ENCODE measurements at regions not wholly inside any gene's neighbourhood (a gene's known extent, or its start where the extent isn't known, plus 50 kb on each side); places are given as distances from the start of the nearest gene placed in this dataset.
"Not testable (repeated sequence)": the region's sequence is repeated elsewhere in the genome, so short reads cannot be mapped to it uniquely, and the experiment has no call there.

DNA sequence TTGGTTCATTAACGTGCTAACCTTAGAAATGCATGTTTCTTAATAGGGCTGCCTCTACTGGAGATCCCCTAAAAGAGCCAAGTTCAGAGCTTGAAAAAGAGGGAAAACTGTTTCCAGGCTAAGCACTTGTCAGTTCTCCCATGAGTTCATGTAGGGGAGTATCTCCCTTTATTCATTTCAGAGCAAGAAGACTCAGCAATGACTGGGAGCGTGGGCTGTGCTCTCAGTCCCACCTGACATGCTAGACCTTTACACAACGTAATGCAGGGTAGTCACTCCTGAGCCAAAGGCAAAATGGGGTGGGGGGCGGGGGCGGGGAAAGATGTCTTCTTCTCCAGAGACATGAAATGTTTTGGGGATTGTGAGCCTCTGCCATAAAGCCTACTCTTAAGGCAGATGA, 420.1 kb upstream of the MCTP2 start:
- no peak for DNase-seq

DNA sequence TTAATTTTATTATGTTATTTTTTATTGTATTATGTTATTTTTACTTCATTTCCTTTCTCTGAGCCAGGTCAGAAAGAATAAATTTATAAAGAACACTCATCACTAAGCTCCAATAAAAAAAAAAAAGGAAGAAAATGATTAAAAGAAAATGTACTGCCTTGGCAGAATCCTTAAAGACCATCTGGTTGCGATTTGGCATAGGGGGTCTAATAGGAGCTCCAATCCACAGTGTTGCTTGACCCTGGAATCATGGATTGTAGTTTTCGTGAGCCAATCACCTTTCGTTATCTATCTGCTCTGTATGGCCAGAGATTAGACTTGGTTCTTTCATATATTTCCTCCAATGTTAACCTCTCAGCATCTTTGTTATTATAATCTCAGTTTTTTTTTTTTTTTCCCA, 421.8 kb upstream of the MCTP2 start:
- no peak for DNase-seq

DNA sequence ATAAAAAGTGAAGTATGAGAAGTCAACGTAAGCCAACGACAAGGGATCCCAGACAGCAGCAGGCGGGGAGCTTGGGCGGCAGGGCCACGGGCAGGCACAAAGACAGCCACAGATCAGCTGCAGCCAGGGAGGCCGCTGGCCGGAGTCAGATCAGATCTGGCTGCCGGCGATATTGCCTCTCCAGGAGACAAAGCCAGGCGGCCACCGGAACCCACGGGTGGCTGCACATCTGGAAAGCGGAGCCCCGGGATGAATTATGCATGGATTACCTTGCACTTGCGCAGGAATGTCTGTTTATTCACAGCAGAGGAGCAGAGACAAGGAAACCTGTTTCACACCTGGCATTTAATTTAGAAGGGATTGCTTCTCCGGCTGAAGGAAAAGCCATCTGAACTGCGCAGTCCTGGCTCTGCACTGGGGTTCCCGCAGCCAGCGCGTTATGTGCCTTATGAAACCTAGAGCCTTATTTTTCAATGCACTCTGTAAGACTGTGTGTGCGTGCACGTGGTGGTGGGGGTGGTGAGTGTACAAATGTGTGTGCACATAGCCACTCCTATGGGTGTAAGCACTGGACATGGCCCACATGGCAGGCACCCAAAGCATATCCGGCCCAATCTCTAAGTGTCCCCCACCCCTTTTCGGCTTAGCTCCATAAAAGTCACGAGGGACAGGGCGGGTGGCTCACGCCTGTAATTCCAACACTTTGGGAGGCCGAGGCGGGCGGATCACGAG, 427.8 kb upstream of the MCTP2 start:
- no peak for DNase-seq

DNA sequence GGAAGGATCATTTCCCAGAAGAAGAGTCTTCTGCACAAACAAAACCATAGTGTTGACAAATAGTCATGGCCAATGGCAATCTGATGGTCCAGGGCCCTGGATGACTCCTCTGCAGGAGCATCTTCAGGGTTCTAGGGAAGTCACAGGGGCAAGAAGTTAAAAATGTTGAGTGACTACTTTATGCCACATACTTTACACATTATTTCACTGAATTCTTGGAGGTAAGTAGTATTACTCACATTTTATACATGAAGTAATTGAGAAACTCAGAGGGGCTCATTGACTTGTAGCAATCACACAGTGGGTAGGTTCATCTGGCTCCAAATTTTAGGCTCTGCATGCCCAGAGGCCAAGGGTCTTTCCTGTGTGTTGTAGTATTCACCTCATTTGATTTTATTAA, 430.2 kb upstream of the MCTP2 start:
- no peak for DNase-seq

DNA sequence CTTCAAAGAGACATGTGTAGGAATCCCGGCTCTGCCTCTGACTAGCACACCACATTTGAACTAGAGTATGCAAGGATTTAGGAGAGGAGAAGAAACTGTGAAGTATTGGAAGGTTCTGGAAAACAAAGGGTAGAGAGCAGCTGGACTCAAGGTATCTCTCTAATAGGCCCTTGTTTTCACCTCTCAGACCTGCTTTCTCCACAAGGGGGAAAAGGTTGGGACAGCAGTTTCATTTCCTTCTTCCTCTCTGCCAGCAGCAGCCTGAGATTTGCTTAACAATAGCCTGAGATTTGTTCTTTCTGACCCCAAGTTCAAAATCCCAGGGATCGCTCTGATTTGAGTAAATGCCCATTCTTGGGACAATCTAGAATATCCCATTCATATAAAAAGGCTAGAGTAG, 430.6 kb upstream of the MCTP2 start:
- no peak for DNase-seq

DNA sequence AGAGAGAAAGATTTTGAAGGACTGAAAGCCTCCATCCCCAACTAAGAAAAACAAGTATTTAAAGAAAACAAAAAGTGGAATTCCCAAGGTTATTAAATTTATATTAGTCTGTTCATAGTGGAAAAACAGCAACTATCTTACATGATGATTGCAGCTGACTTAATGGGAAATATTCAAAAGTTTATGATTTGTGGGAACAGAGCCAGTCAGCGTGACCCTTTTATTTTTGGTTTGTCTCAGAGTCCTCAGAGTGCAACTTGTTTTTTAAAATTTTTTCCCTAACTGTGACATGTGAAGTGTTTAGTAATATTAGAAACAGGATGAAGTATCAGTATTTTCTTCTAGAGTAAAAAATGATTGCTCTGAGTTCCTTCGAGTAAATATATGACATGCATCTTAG, 441.9 kb upstream of the MCTP2 start:
- no peak for DNase-seq

DNA sequence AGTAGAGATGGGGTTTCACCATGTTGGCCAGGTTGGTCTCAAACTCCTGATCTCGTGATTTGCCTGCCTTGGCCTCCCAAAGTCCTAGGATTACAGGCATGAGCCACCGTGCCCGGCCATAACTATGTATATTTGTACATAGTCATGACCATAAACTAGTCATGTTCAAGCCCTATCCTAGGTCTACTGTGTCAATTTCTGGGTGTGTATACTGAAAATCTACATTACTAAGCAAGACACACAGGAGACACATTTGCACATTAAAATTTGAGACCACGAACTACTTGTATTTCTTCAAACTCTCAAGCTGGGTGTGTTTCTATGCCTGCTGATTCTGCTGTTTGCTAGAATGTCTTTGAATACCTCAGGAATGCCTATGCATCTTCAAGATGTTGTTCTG, 451.3 kb upstream of the MCTP2 start:
- DNase-seq: no peak

DNA sequence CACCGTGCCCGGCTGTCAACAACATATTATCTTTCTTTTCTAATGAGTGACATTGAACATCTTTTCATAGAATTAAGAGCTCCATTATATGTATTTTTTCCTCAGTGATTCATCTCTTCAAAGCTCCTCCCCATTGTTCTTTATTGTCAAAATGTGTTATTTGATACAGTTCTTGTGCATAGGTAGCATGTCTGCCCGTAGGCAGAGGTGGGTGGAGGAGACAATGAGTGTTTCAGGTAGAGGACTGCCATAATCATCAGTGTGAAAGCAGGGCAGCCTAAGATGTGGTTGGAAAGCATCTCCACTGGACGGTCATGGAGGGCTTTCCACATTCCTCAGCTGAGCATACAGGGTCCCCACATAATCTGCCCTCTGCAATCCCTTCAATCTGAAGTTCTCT, 452.0 kb upstream of the MCTP2 start:
- DNase-seq: no peak

DNA sequence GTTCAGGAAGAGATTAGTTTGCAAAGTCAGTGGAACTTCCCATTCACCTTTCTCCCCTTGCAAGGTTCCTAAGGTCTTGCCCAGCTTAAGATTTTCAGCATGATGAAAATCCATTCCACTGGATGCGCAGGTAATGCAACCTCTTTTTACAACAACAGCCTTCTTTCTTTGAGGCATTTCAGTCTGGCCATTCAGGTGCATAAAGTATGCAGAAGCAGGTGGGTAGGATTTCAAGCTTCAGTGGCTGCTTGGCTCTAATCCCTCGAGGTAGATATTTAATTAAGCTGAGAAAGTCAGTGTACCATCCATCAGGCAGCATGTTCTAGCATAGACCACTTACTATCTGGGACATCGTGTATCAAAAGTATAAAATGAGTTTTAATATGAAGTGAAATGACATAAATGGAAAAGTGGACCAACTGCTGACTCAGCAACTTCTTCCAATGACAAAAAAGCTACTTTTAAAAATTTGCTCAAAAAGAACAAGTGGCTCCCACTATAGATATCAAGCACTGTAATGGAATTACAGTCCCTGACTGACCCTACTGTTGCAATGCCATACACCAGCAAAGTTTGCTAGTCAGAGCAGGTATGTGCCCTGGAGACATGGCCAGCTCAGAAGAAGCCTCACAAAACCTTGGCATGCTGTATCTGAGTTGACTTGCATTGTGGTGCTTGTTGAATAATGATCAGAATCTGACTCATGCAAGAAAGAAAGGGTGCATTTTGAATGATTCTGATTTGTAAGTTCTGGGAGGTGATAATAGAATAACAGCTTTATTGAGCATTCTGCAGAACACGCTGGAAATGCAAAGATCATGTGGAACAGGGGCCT, 459.9 kb upstream of the MCTP2 start:
- no peak for DNase-seq

DNA sequence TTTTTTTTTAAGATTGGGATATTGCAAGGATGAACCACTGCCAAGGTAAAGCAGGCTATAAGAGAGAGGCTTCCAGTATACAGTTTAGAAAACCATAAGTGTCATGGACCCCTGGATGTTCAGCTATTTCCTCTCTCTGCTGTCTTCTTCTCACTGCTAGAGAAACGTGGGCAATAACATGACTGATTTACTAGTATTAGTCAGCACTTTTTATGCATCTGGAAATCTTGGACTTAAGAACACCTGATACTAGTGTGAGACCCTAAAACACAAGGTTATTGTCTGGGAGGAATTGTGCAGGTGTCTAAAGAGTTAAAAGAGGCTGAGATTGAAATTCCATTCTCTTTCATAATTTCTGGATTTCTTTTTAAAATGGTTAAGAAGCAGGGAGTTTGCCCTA, 460.6 kb upstream of the MCTP2 start:
- DNase-seq: no peak

DNA sequence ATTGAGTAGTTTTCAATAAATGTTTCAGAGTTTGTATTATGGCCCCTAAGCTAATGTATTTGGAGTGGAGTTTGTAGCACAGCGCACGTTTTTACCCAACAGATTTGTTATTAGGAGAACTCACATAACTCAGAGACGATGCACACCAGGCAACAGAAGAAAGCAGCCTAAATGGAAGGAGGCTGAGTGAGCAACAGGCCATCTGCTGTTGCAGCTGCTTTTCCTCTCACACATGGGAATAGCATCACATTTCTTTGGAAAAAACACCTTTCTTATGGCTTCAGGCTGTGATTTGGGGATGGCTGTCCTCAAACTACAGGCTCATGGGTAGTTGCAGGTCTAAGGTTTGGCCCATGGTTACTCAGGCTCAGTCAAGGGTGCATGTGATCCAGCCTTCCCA, 469.3 kb upstream of the MCTP2 start:
- no peak for DNase-seq

DNA sequence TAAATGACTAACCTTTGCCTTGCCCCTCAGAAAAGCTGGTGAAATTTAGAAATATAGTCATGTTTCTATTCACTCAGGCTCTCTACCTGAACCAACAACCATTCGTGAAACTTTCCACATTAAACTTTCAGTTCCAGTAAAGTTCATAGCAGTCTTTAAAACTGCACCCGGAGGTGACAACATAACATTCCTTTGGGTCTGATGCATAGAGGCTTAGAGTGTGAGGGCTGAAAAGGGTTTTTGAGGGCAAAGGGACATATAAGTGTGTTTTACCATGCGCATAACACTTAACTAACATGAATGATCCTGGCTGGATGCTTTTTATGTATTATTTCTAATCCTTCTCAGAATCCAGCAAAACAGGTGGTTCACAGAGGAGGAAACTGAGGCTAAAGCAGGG, 471.7 kb upstream of the MCTP2 start:
- no peak for DNase-seq

DNA sequence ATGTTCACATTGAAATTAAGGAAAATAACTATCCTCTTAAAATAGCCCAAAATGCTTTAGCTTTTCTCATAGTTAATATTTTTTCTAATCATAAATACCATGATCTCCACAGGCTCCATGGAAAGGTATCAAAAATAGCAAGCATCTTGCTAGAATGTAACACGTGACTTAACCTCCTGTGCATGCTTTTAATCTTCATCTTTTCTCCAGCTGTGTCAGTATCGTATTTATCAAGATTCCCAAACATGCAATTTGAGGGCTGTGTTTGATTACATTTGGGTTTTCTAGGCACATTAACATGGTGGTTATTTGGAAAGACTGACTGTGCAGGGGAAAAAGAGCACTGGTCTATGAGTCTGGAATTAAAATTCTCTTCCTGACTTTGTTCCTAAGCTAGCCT, 472.5 kb upstream of the MCTP2 start:
- no peak for DNase-seq

DNA sequence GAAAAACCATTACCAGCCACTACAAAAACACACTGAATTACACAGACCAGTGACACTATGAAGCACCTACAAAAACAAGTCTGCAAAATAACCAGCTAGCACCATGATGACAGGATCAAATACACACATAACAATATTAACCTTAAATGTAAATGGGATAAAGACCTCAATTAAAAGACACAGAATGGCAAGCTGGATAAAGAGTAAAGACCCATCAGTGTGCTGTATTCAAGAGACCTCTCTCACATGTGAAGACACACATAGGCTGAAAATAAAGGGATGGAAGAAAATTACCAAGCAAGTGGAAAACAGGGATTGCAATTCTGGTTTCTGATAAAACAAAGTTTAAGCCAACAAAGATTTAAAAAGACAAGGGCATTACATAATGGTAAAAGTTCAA, 482.7 kb upstream of the MCTP2 start:
- no peak for DNase-seq

DNA sequence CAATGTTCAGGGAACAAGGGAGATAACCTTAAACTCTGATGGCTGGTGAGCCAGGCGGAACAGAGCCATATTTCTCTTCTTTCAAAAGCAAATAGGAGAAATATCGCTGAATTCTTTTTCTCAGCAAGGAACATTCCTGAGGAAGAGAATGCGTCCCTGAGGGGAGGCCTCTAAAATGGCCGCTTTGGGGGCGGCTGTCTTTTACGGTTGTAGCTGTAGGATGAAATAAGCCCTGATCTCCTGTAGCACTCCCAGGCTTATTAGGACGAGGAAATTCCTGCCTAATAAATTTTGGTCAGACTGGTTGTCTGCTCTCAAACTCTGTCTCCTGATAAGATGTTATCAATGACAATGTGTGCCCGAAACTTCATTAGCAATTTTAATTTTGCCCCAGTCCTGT, 496.4 kb upstream of the MCTP2 start:
- DNase-seq: not testable (repeated sequence)

DNA sequence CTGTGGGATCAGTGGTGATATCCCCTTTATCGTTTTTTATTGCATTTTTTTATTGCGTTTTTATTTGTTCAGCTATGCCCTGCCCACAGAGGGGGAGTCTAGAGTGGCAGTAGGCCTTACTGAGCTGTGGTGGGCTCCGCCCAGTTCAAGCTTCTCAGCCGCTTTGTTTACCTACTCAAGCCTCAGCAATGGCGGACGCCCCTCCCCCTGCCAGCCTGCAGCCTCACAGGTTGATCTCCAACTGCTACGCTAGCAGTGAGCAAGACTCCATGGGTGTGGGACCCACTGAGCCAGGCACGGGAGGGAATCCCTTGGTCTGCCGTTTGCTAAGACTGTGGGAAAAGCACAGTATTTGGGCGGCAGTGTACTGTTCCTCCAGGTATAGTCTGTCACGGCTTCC, 500.6 kb upstream of the MCTP2 start:
- no peak for DNase-seq

DNA sequence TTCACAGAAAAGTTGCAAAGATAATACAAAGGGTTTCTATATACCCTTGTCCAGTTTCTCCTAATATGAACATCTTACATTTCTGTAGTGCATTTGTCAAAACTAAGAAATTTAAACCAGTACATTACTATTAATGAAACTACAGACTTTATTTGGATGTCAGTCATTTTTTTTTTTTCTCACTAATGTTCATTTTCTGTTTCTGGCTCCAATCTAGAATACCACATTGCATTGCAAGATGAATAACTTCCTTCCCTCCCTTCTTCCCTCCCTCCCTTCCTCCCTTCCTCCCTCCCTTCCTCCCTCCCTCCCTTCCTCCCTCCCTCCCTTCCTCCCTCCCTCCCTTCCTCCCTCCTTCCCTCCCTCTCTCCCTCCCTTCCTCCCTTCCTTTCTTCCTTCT, 509.2 kb upstream of the MCTP2 start:
- DNase-seq: no peak

DNA sequence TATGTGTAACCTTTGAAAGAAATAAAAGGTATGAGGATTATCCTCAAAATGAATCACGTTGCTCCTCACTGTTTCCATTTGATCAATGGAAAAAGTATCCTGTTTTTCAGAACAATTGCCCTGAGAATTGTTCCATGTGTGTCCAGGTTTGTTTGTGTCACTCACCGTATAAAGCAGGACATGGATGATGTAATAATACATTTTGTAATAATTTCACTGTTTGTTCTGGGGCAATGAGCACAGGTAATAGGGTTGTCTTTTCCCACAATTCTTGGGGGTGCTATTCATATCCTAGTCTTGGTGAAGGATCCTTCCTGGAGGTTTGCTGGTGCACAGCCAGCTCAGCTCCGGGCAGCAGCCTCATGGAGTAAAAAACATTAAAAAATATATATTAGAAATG, 510.8 kb upstream of the MCTP2 start:
- DNase-seq: no peak

DNA sequence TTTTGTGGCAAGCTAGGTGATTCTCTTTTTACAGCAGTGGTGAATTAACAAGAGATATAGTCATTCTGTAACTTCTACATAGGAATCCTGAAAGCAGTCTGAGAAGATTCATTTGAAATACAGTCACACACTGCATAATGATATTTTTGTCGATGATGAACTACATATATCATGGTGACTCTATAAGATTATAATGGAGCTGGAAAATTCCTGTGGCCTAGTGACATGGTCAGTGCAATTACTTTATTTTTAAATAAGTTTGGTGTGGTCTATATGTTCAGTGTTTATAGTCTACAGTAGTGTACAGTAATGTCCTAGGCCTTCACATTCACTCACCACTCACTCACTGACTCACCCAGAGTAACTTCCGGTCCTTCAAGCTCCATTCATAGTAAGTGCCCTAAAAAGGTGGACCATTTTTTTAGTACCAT, 511.4 kb upstream of the MCTP2 start:
- DNase-seq: no peak

DNA sequence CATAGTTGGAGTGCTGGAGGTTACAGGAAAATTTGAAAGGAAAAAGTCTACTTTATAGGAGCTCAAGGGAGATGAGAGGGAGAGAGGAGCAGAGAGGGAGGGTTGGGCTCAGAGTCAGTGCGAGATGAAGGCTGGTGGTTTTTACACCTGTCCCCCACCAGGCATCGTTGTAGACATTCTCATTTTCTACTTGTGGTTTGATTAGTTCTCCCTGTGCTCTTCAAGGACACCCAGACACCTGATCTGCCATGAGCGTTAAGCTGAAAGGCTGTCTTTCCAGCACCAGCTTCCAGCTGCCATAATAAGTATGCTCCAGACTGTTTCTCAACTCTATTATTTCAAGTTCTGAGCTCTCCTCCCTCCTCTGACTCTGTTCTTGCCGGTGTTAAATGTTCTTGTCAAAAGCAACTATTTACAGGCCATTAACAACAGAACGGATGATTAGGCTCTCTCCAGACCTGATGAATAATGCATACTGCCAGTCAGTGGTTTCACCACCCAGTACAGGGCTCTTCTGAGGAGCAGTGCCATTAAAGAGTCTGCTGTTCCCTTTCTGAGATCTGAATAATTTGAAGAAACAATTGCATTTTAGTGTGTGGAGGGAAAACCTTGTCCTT, 514.6 kb upstream of the MCTP2 start:
- DNase-seq: no peak

DNA sequence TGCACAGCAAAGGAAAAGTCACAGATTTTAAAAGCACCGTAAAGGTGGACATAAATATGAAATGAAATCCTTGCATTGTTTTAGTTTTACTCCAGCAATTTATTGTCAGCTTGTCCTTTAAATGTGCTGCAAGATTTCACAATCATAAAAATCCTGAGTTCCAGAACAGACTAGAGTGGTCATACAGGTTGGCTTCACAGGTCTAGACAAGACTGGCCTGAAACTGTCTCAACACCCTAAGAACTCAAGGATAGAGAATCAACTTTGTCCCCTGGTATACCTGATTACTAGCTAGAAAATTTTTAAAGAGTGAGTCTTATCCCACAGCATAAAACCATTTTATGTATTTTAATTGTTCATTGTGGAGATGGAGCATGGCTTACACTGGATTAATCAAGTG, 521.7 kb upstream of the MCTP2 start:
- no peak for DNase-seq

DNA sequence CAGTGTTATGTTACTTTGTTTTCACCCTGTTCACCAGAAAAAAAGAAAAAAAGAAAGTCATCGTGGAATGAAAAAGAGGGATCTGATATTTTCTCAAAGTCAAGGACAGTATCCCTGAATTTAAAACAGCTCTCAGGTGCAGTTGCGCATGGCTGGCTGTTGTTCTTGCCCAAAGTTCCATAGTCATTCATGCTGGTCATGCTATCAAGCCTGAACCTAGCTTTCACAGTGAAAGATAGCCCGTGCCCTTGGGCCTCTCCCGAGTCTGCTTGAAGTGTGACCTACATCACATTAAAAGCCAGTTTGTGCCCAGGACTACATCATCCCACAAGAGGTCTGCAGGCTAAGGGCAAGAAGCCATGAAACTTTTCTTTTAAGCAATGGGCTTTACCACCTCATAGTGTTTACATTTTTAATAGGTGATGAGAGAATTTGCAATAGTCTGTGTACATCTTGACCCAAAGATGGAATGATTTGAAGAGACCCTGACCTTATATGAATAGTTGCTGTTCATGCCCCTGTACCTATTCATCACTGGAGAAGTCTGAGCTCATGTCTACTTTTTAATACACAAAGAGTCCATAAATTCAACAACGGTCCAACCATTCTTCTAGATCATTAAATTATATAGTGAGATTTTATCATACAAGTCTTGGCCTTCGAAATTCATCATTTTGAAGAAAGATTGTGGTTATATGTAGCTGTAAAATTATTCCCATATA, 522.5 kb upstream of the MCTP2 start:
- no peak for DNase-seq

DNA sequence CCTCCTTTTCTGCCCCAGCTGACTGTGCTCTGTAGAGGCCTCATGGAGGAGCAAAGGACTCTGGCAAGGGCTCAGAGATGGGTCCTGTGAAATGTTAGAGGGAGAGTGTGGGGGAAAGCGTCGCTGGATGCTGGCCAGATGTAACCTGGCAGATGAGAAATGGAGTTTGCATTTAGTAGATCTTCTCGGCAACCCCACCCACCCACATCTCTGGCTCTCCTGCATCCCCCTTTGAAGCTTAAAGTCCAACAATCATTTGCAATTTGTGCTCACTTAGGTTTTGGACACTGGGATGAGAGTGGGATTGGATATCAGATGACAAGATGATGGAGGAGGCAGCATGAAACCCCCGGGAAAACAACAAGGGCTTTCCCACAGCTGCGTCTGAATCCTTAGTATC, 523.6 kb upstream of the MCTP2 start:
- no peak for DNase-seq

Measured in 8988T (cell line).